ENCODE measurements at regions not wholly inside any gene's neighbourhood (a gene's known extent, or its start where the extent isn't known, plus 50 kb on each side); places are given as distances from the start of the nearest gene placed in this dataset.
A peak's percentile ranks its signal among the peaks of the same experiment; 100 is the strongest.
"Not testable (repeated sequence)": the region's sequence is repeated elsewhere in the genome, so short reads cannot be mapped to it uniquely, and the experiment has no call there.

DNA sequence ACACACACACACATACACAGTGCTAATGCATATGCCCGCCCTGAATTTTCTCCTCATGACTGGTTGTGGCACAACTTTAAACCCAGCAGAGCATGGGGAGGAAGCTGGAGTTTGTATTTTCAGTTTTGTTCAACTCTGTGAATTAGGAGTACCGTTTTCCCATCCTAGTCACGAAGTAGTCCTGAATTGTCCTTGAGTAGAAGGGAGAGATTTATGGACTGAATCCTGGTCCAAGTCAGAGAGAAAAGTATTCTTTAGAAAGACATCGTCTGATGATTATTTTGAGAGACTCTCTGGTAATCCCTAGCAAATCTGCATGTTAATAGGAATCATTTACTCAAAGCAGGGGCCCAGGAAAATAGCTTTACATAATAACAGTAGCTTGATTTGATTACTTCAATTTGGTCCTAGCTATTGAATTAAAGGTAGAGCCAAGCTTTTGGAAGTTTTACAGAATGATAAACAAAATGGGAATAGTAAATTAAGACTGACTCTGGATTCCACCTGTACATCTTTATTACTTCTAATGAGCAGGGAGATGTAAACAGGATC is 60.5 kb upstream of the OLIG2 start:
- Histone ChIP-seq H3K36me3 (ENCODE audit: control insufficient read depth, low read depth, low read length) (no peaks in the 10 kb centered on the region), H3K27ac (ENCODE audit: low read length) (no peak overlapping the region), H3K4me3 (ENCODE audit: low read length) (peak overlapping the region; percentile 11), H3K9ac (ENCODE audit: low read length) (no peak overlapping the region), H3K4me1 (ENCODE audit: control insufficient read depth, low read depth, low read length) (peaks cover 18% of the 10 kb centered on the region), H3K9me3 (ENCODE audit: control insufficient read depth, low read depth, low read length) (peaks cover 11% of the 10 kb centered on the region), H3K27me3 (ENCODE audit: control insufficient read depth, insufficient read depth, low read length) (no peaks in the 10 kb centered on the region)

GRCh38 chr21:32966120-32966519 is 59.6 kb upstream of the OLIG2 start:
- Histone ChIP-seq H3K9me3 (ENCODE audit: control insufficient read depth, low read depth, low read length) (peaks cover 11% of the 10 kb centered on the region), H3K4me1 (ENCODE audit: control insufficient read depth, low read depth, low read length) (peaks cover 18% of the 10 kb centered on the region), H3K36me3 (ENCODE audit: control insufficient read depth, low read depth, low read length) (no peaks in the 10 kb centered on the region), H3K27me3 (ENCODE audit: control insufficient read depth, insufficient read depth, low read length) (no peaks in the 10 kb centered on the region), H3K27ac (ENCODE audit: low read length) (no peak overlapping the region), H3K9ac (ENCODE audit: low read length) (no peak overlapping the region), H3K4me3 (ENCODE audit: low read length) (no peak overlapping the region)

GRCh38 chr21:32968103-32968502 is 57.6 kb upstream of the OLIG2 start:
- not testable (repeated sequence) for H3K27me3 ChIP-seq (ENCODE audit: control insufficient read depth, insufficient read depth, low read length); H3K27ac ChIP-seq (ENCODE audit: low read length); H3K9ac ChIP-seq (ENCODE audit: low read length); H3K36me3 ChIP-seq (ENCODE audit: control insufficient read depth, low read depth, low read length); H3K4me3 ChIP-seq (ENCODE audit: low read length)
- Histone ChIP-seq H3K9me3 (ENCODE audit: control insufficient read depth, low read depth, low read length) (peaks cover 11% of the 10 kb centered on the region), H3K4me1 (ENCODE audit: control insufficient read depth, low read depth, low read length) (peaks cover 13% of the 10 kb centered on the region)

GRCh38 chr21:32974653-32975052 is 51.1 kb upstream of the OLIG2 start:
- no peaks in the 10 kb centered on the region for H3K36me3 ChIP-seq (ENCODE audit: control insufficient read depth, low read depth, low read length)
- H3K9ac ChIP-seq (ENCODE audit: low read length): no peak overlapping the region
- no peaks in the 10 kb centered on the region for H3K27me3 ChIP-seq (ENCODE audit: control insufficient read depth, insufficient read depth, low read length)
- H3K4me3 ChIP-seq (ENCODE audit: low read length): no peak overlapping the region
- H3K4me1 ChIP-seq (ENCODE audit: control insufficient read depth, low read depth, low read length): peaks cover 4% of the 10 kb centered on the region
- no peak overlapping the region for H3K27ac ChIP-seq (ENCODE audit: low read length)
- peaks cover 2% of the 10 kb centered on the region for H3K9me3 ChIP-seq (ENCODE audit: control insufficient read depth, low read depth, low read length)

DNA sequence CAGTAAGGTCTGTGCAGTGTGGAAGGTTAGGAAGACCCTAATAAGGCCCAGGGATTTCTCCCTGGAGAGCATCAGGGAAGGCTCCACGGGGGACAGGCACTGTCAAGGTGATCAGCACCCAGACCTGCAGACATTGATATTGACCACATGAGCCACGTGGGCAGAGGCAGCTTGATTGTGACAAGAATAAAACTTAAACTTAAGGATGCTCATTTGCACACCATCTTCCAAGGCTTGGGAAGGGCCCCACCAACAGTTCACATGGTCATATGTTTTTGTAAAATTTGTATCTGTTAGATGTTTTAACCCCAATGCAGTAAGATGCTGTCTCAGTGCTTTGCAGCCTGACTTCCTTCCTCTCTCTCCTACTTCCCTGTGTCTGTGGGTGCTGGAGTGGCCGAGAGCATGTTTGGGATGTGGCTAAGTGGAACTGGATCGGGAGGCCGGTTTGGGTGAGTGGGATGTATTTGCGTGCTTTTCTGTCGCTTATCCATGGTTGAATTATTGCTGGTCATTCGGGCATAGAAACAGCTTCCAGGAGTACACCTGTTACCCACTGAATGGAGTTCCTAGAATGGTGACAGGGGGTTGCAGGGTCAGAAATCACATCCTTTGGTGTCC is 49.8 kb upstream of the OLIG2 start:
- Histone ChIP-seq H3K9ac (ENCODE audit: low read length) (no peak overlapping the region), H3K27ac (ENCODE audit: low read length) (no peak overlapping the region), H3K27me3 (ENCODE audit: control insufficient read depth, insufficient read depth, low read length) (peaks cover 2% of the 10 kb centered on the region), H3K36me3 (ENCODE audit: control insufficient read depth, low read depth, low read length) (no peaks in the 10 kb centered on the region), H3K4me1 (ENCODE audit: control insufficient read depth, low read depth, low read length) (peaks cover 4% of the 10 kb centered on the region), H3K4me3 (ENCODE audit: low read length) (no peak overlapping the region), H3K9me3 (ENCODE audit: control insufficient read depth, low read depth, low read length) (no peaks in the 10 kb centered on the region)
